Astrocyte of the spinal cord (primary cell): ENCODE measurements at regions not wholly inside any gene's neighbourhood (a gene's known extent, or its start where the extent isn't known, plus 50 kb on each side); places are given as distances from the start of the nearest gene placed in this dataset.
"Not testable (repeated sequence)": the region's sequence is repeated elsewhere in the genome, so short reads cannot be mapped to it uniquely, and the experiment has no call there.

ENCODE experiments used
- DNase-seq: peaks from one replicate; pipeline ENCODE4 v3.0.0; 2011; ENCODE audit warnings: low read depth, low spot score
- H3K4me3 ChIP-seq: 2 replicates; pipeline ENCODE4 v1.5.1; 2011; ENCODE audit warnings: low read depth, mild to moderate bottlenecking, low read length, moderate library complexity
- CTCF ChIP-seq: IDR thresholded peaks from 2 replicates; pipeline ENCODE4 v1.5.1; 2012; ENCODE audit warnings: low read depth, mild to moderate bottlenecking, low read length, inconsistent platforms
- in situ Hi-C: cut with HindIII; loops from 2 replicates; pipeline ENCODE4 v1.10.0; 2017; ENCODE audit warnings: low sequenced_read_pairs

GRCh38 chr14:89699071-89699470 lies 255.5 kb downstream of the EFCAB11 start:
- no peak for TF ChIP-seq CTCF
- H3K4me3 ChIP-seq = no peak overlapping the region
- in situ Hi-C loops = no loop called here
- no peak for DNase-seq

- in situ Hi-C loops = no loop called here
- no peak for TF ChIP-seq CTCF
- no peak overlapping the region for H3K4me3 ChIP-seq
- DNase-seq = no peak
Observed at GRCh38 chr14:89697281-89698060, 257.1 kb downstream of the EFCAB11 start.

- no peak overlapping the region for H3K4me3 ChIP-seq
- DNase-seq = no peak
- TF ChIP-seq CTCF = no peak
- in situ Hi-C loops = no loop called here
Observed at GRCh38 chr14:89695846-89696245, 258.7 kb downstream of the EFCAB11 start.

GRCh38 chr14:89690139-89690538 lies 264.4 kb downstream of the EFCAB11 start:
- TF ChIP-seq CTCF = no peak
- in situ Hi-C loops = no loop called here

GRCh38 chr14:89689711-89690110 lies 264.8 kb downstream of the EFCAB11 start:
- DNase-seq, H3K4me3 ChIP-seq, in situ Hi-C loops: not testable (repeated sequence)

More at GRCh38 chr14:89690139-89690538, 264.4 kb downstream of the EFCAB11 start:
- H3K4me3 ChIP-seq = no peak overlapping the region
- no peak for DNase-seq

- TF ChIP-seq CTCF = no peak
Observed at GRCh38 chr14:89688507-89689211, 265.9 kb downstream of the EFCAB11 start.

GRCh38 chr14:89687129-89687528 lies 267.4 kb downstream of the EFCAB11 start:
- H3K4me3 ChIP-seq, in situ Hi-C loops, DNase-seq: not testable (repeated sequence)

More at GRCh38 chr14:89688507-89689211, 265.9 kb downstream of the EFCAB11 start:
- no peak overlapping the region for H3K4me3 ChIP-seq
- in situ Hi-C loops = no loop called here
- DNase-seq = no peak
